IMR-90 (cell line): ENCODE measurements at regions not wholly inside any gene's neighbourhood (a gene's known extent, or its start where the extent isn't known, plus 50 kb on each side); places are given as distances from the start of the nearest gene placed in this dataset.

ENCODE experiments used
- ATAC-seq: fragments of 200-7000 bp; cut with Tn5 transposase; 2 replicates; pipeline ENCODE4 v1.9.1; 2020; ENCODE audit warnings: low read depth, mild to moderate bottlenecking, moderate library complexity
- BruUV-seq: library from RNA; stranded (reverse); fragments of 400-500 nt; replicated peaks from 2 replicates; lab custom pipeline; 2021; lab: Mats Ljungman, UMichigan
- CTCF ChIA-PET: fragments of 300-600 bp; formaldehyde crosslinking; extraction: SDS; loops from one replicate; lab custom pipeline; 2021; ENCODE audit warnings: antibody characterized with exemption; lab: Yijun Ruan, JAX
- POLR2A ChIA-PET: fragments of 300-600 bp; sonication (Branson Sonifier 250); formaldehyde crosslinking; loops from one replicate; lab custom pipeline; 2022; ENCODE audit warnings: antibody characterized with exemption; ENCODE audit not compliant: unreplicated experiment; lab: Charles Lee
- DNase-seq: peaks from one replicate; pipeline ENCODE4 v3.0.0; 2013
- H2AFZ ChIP-seq: replicated peaks from 2 replicates; pipeline ENCODE3; 2013; ENCODE audit warnings: low read length, mild to moderate bottlenecking; ENCODE audit not compliant: poor library complexity
- H2AK5ac ChIP-seq: 2 replicates; pipeline ENCODE4 v1.6.1; 2013; ENCODE audit warnings: low read depth, low read length, inconsistent platforms
- H2AK9ac ChIP-seq: replicated peaks from 2 replicates; pipeline ENCODE3; 2013; ENCODE audit warnings: mild to moderate bottlenecking, low read depth, low read length, moderate library complexity; ENCODE audit not compliant: poor library complexity
- H2BK120ac ChIP-seq: 2 replicates; pipeline ENCODE4 v1.6.1; 2013; ENCODE audit warnings: low read depth, low read length, inconsistent platforms
- H2BK15ac ChIP-seq: 3 replicates; pipeline ENCODE4 v1.6.1; 2013; ENCODE audit warnings: low read depth, low read length, inconsistent platforms
- H2BK20ac ChIP-seq: 2 replicates; pipeline ENCODE4 v1.6.1; 2013; ENCODE audit warnings: low read depth, mild to moderate bottlenecking, inconsistent platforms, low read length, moderate library complexity
- H2BK5ac ChIP-seq: 2 replicates; pipeline ENCODE4 v1.6.1; 2013; ENCODE audit warnings: mild to moderate bottlenecking, low read depth, low read length, inconsistent platforms; ENCODE audit not compliant: poor library complexity, severe bottlenecking
- H3K14ac ChIP-seq: replicated peaks from 2 replicates; pipeline ENCODE4 v1.6.1; 2013; ENCODE audit warnings: low read depth, low read length, inconsistent platforms
- H3K18ac ChIP-seq: 2 replicates; pipeline ENCODE4 v1.6.1; 2013; ENCODE audit warnings: low read depth, low read length, control low read depth
- H3K23ac ChIP-seq: 2 replicates; pipeline ENCODE4 v1.6.1; 2013; ENCODE audit warnings: low read depth, low read length, inconsistent platforms
- H3K27ac ChIP-seq: 2 replicates; pipeline ENCODE4 v1.5.1; 2013; ENCODE audit warnings: mild to moderate bottlenecking, control low read depth, low read length; ENCODE audit not compliant: insufficient read depth
- H3K27me3 ChIP-seq: 2 replicates; pipeline ENCODE4 v1.6.1; 2013; ENCODE audit warnings: low read length; ENCODE audit not compliant: control insufficient read depth, insufficient read depth
- H3K36me3 ChIP-seq: 2 replicates; pipeline ENCODE4 v1.6.1; 2013; ENCODE audit warnings: low read length, mixed read lengths; ENCODE audit not compliant: control insufficient read depth, insufficient read depth
- H3K4ac ChIP-seq: 2 replicates; pipeline ENCODE4 v1.6.1; 2013; ENCODE audit warnings: low read depth, low read length, inconsistent platforms
- H3K4me1 ChIP-seq: 2 replicates; pipeline ENCODE4 v1.6.1; 2013; ENCODE audit warnings: low read length, mixed read lengths; ENCODE audit not compliant: control insufficient read depth, insufficient read depth
- H3K4me2 ChIP-seq: 2 replicates; pipeline ENCODE4 v1.6.1; 2013; ENCODE audit warnings: low read depth, mild to moderate bottlenecking, control low read depth, low read length, moderate library complexity
- H3K4me3 ChIP-seq: 2 replicates; pipeline ENCODE4 v1.5.1; 2013; ENCODE audit warnings: low read depth, mild to moderate bottlenecking, control low read depth, low read length, moderate library complexity; ENCODE audit not compliant: insufficient read depth
- H3K56ac ChIP-seq: 2 replicates; pipeline ENCODE4 v1.6.1; 2013; ENCODE audit warnings: low read length, inconsistent platforms; ENCODE audit not compliant: insufficient read depth; ENCODE audit errors: extremely low read depth
- H3K79me1 ChIP-seq, 2 experiments: 2 replicates each; pipeline ENCODE4 v1.6.1; 2013; ENCODE audit warnings: low read length in 2 of 2, inconsistent platforms in 1 of 2, low read depth in 1 of 2
- H3K9ac ChIP-seq: 2 replicates; pipeline ENCODE4 v1.6.1; 2013; ENCODE audit warnings: low read depth, low read length, control low read depth
- H3K9me1 ChIP-seq: 2 replicates; pipeline ENCODE4 v1.6.1; 2013; ENCODE audit warnings: low read length, inconsistent platforms; ENCODE audit not compliant: insufficient read depth
- H3K9me3 ChIP-seq: 2 replicates; pipeline ENCODE4 v1.6.1; 2013; ENCODE audit warnings: low read length; ENCODE audit not compliant: control insufficient read depth, insufficient read depth
- H4K20me1 ChIP-seq: 2 replicates; pipeline ENCODE4 v1.6.1; 2013; ENCODE audit warnings: low read length, inconsistent platforms; ENCODE audit not compliant: insufficient read depth
- H4K5ac ChIP-seq: 2 replicates; pipeline ENCODE4 v1.6.1; 2013; ENCODE audit warnings: mild to moderate bottlenecking, low read depth, low read length, control low read depth
- H4K8ac ChIP-seq, 2 experiments: 2 replicates each; pipeline ENCODE4 v1.6.1; 2013; ENCODE audit warnings: low read depth in 2 of 2, low read length in 2 of 2, control low read depth in 1 of 2, inconsistent platforms in 1 of 2
- H4K91ac ChIP-seq: 2 replicates; pipeline ENCODE4 v1.6.1; 2013; ENCODE audit warnings: low read depth, low read length, inconsistent platforms; ENCODE audit not compliant: insufficient read depth
- CEBPB ChIP-seq: IDR thresholded peaks from 2 replicates; pipeline ENCODE4 v1.6.1; 2012; ENCODE audit warnings: low read depth, low read length, improper control_type of control experiment
- CTCF ChIP-seq: conservative IDR thresholded peaks from 2 replicates; pipeline ENCODE4 v1.5.1; 2012; ENCODE audit warnings: mild to moderate bottlenecking, low read depth, low read length, improper control_type of control experiment
- MXI1 ChIP-seq: IDR thresholded peaks from 2 replicates; pipeline ENCODE4 v1.6.1; 2012; ENCODE audit warnings: low read depth, mild to moderate bottlenecking, low read length, moderate library complexity, borderline replicate concordance
- POLR2A ChIP-seq: IDR thresholded peaks from 2 replicates; pipeline ENCODE4 v1.6.1; 2012; ENCODE audit warnings: mild to moderate bottlenecking, low read depth, low read length
- RAD21 ChIP-seq: IDR thresholded peaks from 2 replicates; pipeline ENCODE4 v1.6.1; 2012; ENCODE audit warnings: low read length, improper control_type of control experiment
- RCOR1 ChIP-seq: IDR thresholded peaks from 2 replicates; pipeline ENCODE4 v1.6.1; 2012; ENCODE audit warnings: mild to moderate bottlenecking, low read length, improper control_type of control experiment; ENCODE audit not compliant: insufficient replicate concordance
- RFX5 ChIP-seq: IDR thresholded peaks from 2 replicates; pipeline ENCODE4 v1.8.0; 2012; ENCODE audit warnings: low read depth, mild to moderate bottlenecking, low read length, moderate library complexity
- SMC3 ChIP-seq: fragments of 150-350 bp; IDR thresholded peaks from 2 replicates; pipeline ENCODE4 v1.6.1; 2016; ENCODE audit warnings: low read depth, mild to moderate bottlenecking, antibody characterized with exemption, low read length, moderate library complexity
- WGBS, 2 experiments: methylation state at CpG; one replicate each; pipeline versions ENCODE4 v1.1.5 to v1.1.7; 2013; ENCODE audit warnings: missing lambda C conversion rate in 2 of 2; ENCODE audit not compliant: insufficient read length in 1 of 2; ENCODE audit errors: extremely low coverage in 2 of 2; 5-methylcytosine and 5-hydroxymethylcytosine counted together
- dilution Hi-C: fragments of 300-500 bp; cut with HindIII; formaldehyde crosslinking; loops from one replicate; pipeline ENCODE4 v1.14.3; 2018; ENCODE audit warnings: low sequenced_read_pairs; ENCODE audit not compliant: unreplicated experiment
- in situ Hi-C: fragments of 300-500 bp; cut with MboI; formaldehyde crosslinking; loops from 3 replicates; pipeline ENCODE4 v1.14.3; 2019; ENCODE audit warnings: low sequenced_read_pairs, inconsistent platforms, mixed read lengths
- intact Hi-C: fragments of 100-400 bp; cut with micrococcal nuclease; formaldehyde crosslinking; loops from 2 replicates; pipeline ENCODE4 v1.10.0; 2022
- TF ChIP-seq, protein P1 (sequence below): fragments of 150-350 bp; IDR thresholded peaks from 2 replicates; pipeline ENCODE4 v1.6.1; 2016; ENCODE audit warnings: low read depth, mild to moderate bottlenecking, low read length, moderate library complexity, borderline replicate concordance

- no peak overlapping the region for H3K18ac ChIP-seq
- H3K9me1 ChIP-seq, result no peaks in the 10 kb centered on the region
- dilution Hi-C loops (no loop called here), in situ Hi-C loops (no loop called here), intact Hi-C loops (no loop called here)
- H4K5ac ChIP-seq, result no peak overlapping the region
- no peak overlapping the region for H4K91ac ChIP-seq
- no peaks in the 10 kb centered on the region for H3K27me3 ChIP-seq
- no peaks in the 10 kb centered on the region; the same call in 1 of the 2 replicates for H3K9me3 ChIP-seq
- TF ChIP-seq RCOR1, result no peak
- TF ChIP-seq CEBPB, result no peak
- no peak for TF ChIP-seq RAD21
- TF ChIP-seq CTCF, result no peak
- TF ChIP-seq MXI1, result no peak
- TF ChIP-seq RFX5, result no peak
- TF ChIP-seq, protein P1, sequence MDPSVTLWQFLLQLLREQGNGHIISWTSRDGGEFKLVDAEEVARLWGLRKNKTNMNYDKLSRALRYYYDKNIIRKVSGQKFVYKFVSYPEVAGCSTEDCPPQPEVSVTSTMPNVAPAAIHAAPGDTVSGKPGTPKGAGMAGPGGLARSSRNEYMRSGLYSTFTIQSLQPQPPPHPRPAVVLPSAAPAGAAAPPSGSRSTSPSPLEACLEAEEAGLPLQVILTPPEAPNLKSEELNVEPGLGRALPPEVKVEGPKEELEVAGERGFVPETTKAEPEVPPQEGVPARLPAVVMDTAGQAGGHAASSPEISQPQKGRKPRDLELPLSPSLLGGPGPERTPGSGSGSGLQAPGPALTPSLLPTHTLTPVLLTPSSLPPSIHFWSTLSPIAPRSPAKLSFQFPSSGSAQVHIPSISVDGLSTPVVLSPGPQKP, result no peak
- TF ChIP-seq POLR2A, result no peak
- TF ChIP-seq SMC3, result no peak
- ChIA-PET POLR2A (no interaction called here), CTCF (no interaction called here)
- no CpG with 5 or more reads among the region's 1 CpG for WGBS, 2 experiments
- H3K4me2 ChIP-seq, result no peak overlapping the region
- no peak overlapping the region for H2AFZ ChIP-seq
- no peak overlapping the region for H2AK5ac ChIP-seq
- H2BK20ac ChIP-seq, result no peak overlapping the region
- no peak overlapping the region for H3K56ac ChIP-seq
- no peaks in the 10 kb centered on the region for H3K4me1 ChIP-seq
- H3K4me3 ChIP-seq, result no peak overlapping the region
- H3K14ac ChIP-seq, result no peak overlapping the region
- no peaks in the 10 kb centered on the region for H4K20me1 ChIP-seq
- H3K36me3 ChIP-seq, result no peaks in the 10 kb centered on the region
- no peak overlapping the region for H2BK120ac ChIP-seq
- no peak overlapping the region for H3K27ac ChIP-seq
- no peak overlapping the region for H3K23ac ChIP-seq
- H2BK15ac ChIP-seq, result no peak overlapping the region
- H3K9ac ChIP-seq, result no peak overlapping the region
- BruUV-seq, result no TSS peak
- no peak overlapping the region for H2BK5ac ChIP-seq
- ATAC-seq (no peak), DNase-seq (no peak)
- H4K8ac ChIP-seq, result no peak overlapping the region
- no peak overlapping the region for H2AK9ac ChIP-seq
- H3K4ac ChIP-seq, result no peak overlapping the region
- H3K79me1 ChIP-seq, result no peaks in the 10 kb centered on the region
These were observed 877.8 kb upstream of the ADGRL2 start for GRCh38 chr1:80922906-80923305.
